Uterus (tissue), 2 donors: ENCODE measurements at regions not wholly inside any gene's neighbourhood (a gene's known extent, or its start where the extent isn't known, plus 50 kb on each side); places are given as distances from the start of the nearest gene placed in this dataset.

ENCODE experiments used
- CTCF ChIP-seq, 4 experiments: fragments of 200-600 bp in 2 of 4; fragments of 450-650 bp in 2 of 4; sonication (generic) in 2 of 4; IDR thresholded peaks; one replicate each; pipeline ENCODE4 v1.5.1; 2016 to 2019; ENCODE audit warnings: antibody characterized with exemption in 4 of 4, mild to moderate bottlenecking in 2 of 4, moderate library complexity in 1 of 4
- POLR2A ChIP-seq, 2 donors: fragments of 450-650 bp; IDR thresholded peaks; one replicate each; pipeline ENCODE4 v1.6.1; 2016; ENCODE audit warnings: antibody characterized with exemption in 2 of 2, mild to moderate bottlenecking in 1 of 2, moderate library complexity in 1 of 2

GRCh38 chr4:24476282-24476681 lies 108.1 kb downstream of the DHX15 start:
- TF ChIP-seq CTCF (IDR thresholded peaks at IDR 0.05): peak in 3 of 4 experiments; percentile 15 to 39 (median 26)
- no peak for TF ChIP-seq POLR2A (IDR thresholded peaks at IDR 0.05)
